SK-N-SH (cell line): ENCODE measurements at regions not wholly inside any gene's neighbourhood (a gene's known extent, or its start where the extent isn't known, plus 50 kb on each side); places are given as distances from the start of the nearest gene placed in this dataset.

Experiments used
- CTCF ChIP-seq: fragments of 200-600 bp; sonication (generic); IDR thresholded peaks from 2 replicates; pipeline ENCODE4 v1.6.1; 2017; ENCODE audit warnings: antibody characterized with exemption, mild to moderate bottlenecking, moderate library complexity
- MEF2A ChIP-seq: IDR thresholded peaks from 2 replicates; pipeline ENCODE4 v1.4.0; 2012; ENCODE audit warnings: low read depth, borderline replicate concordance
- POLR2AphosphoS5 ChIP-seq: IDR thresholded peaks from 2 replicates; pipeline ENCODE4 v1.6.1; 2012; ENCODE audit warnings: low read depth, low read length
- SMC3 ChIP-seq: IDR thresholded peaks from 2 replicates; pipeline ENCODE4 v1.6.1; 2012; ENCODE audit warnings: low read depth, low read length, improper control_type of control experiment

- TF ChIP-seq CTCF (no peak), POLR2AphosphoS5 (no peak), SMC3 (no peak), MEF2A (no peak)
Measured at GRCh38 chrX:43238461-43238945, 417.6 kb upstream of the MAOA start.
